H1 (cell line): ENCODE measurements at regions not wholly inside any gene's neighbourhood (a gene's known extent, or its start where the extent isn't known, plus 50 kb on each side); places are given as distances from the start of the nearest gene placed in this dataset.

Experiments used
- CTCF ChIA-PET: fragments of 300-600 bp; sonication (Branson Sonifier 250); formaldehyde crosslinking; loops from one replicate; lab custom pipeline; 2021; ENCODE audit not compliant: partially characterized antibody; lab: Charles Lee
- POLR2A ChIA-PET: fragments of 300-600 bp; sonication (Branson Sonifier 250); formaldehyde crosslinking; loops from one replicate; lab custom pipeline; 2021; ENCODE audit warnings: inconsistent platforms; ENCODE audit not compliant: partially characterized antibody; lab: Charles Lee
- DNase-seq, 2 experiments: peaks; one replicate each; pipeline versions ENCODE4 v3.0.0 to v3.0.0-alpha.2; 2010 to 2022; ENCODE audit warnings: low spot score in 2 of 2, low read depth in 1 of 2, mixed read lengths in 1 of 2
- FAIRE-seq: peaks from 2 replicates; lab custom pipeline; 2011; peaks lifted over from hg19 to GRCh38; lab: Jason Lieb, UNC
- H2AFZ ChIP-seq: 2 replicates; pipeline ENCODE4 v1.8.1; 2012; ENCODE audit warnings: low read length, inconsistent platforms
- H2AK5ac ChIP-seq: 2 replicates; pipeline ENCODE4 v1.6.1; 2013; ENCODE audit warnings: low read depth, low read length
- H2BK120ac ChIP-seq: replicated peaks from 2 replicates; pipeline ENCODE3; 2013; ENCODE audit warnings: low read depth, low read length, inconsistent platforms
- H2BK12ac ChIP-seq: 2 replicates; pipeline ENCODE4 v1.6.1; 2013; ENCODE audit warnings: low read depth, low read length
- H2BK15ac ChIP-seq: 2 replicates; pipeline ENCODE4 v1.6.1; 2013; ENCODE audit warnings: low read length
- H2BK20ac ChIP-seq: 2 replicates; pipeline ENCODE4 v1.6.1; 2013; ENCODE audit warnings: low read length
- H2BK5ac ChIP-seq: 2 replicates; pipeline ENCODE4 v1.6.1; 2013; ENCODE audit warnings: low read depth, low read length
- H3K14ac ChIP-seq: 2 replicates; pipeline ENCODE4 v1.6.1; 2013; ENCODE audit warnings: inconsistent platforms; ENCODE audit not compliant: insufficient read length
- H3K18ac ChIP-seq: 2 replicates; pipeline ENCODE4 v1.6.1; 2013; ENCODE audit warnings: low read length; ENCODE audit errors: extremely low read depth
- H3K23ac ChIP-seq: 2 replicates; pipeline ENCODE4 v1.6.1; 2013; ENCODE audit warnings: inconsistent platforms; ENCODE audit not compliant: insufficient read length
- H3K23me2 ChIP-seq: 2 replicates; pipeline ENCODE4 v1.6.1; 2013; ENCODE audit warnings: low read depth, low read length
- H3K27ac ChIP-seq: 2 replicates; pipeline ENCODE4 v1.6.1; 2011; ENCODE audit warnings: low read depth, low read length, inconsistent platforms
- H3K27me3 ChIP-seq, 4 experiments: replicated peaks in 1 of 4; 1 replicate in 1 of 4; 2 replicates in 3 of 4; pipeline versions ENCODE4 v1.6.1 to v1.8.1; 2011 to 2013; ENCODE audit warnings: low read length in 3 of 4, mild to moderate bottlenecking in 3 of 4, inconsistent platforms in 2 of 4, mixed read lengths in 2 of 4, moderate library complexity in 1 of 4; ENCODE audit not compliant: control insufficient read depth in 3 of 4, insufficient read depth in 3 of 4; ENCODE audit errors: extremely low read depth in 1 of 4
- H3K36me3 ChIP-seq, 4 experiments: 2 replicates each; pipeline versions ENCODE4 v1.6.1 to v1.8.1; 2011 to 2013; ENCODE audit warnings: mild to moderate bottlenecking in 4 of 4, low read length in 3 of 4, moderate library complexity in 2 of 4, control low read depth in 1 of 4, inconsistent platforms in 1 of 4; ENCODE audit not compliant: insufficient read depth in 4 of 4, control insufficient read depth in 2 of 4
- H3K4ac ChIP-seq: replicated peaks from 2 replicates; pipeline ENCODE3; 2013; ENCODE audit warnings: low read length, low read depth, mixed read lengths, inconsistent platforms; ENCODE audit not compliant: insufficient read length
- H3K4me1 ChIP-seq, 4 experiments: replicated peaks in 1 of 4; 1 replicate in 1 of 4; 2 replicates in 3 of 4; pipeline versions ENCODE4 v1.6.1 to v1.8.1; 2011 to 2013; ENCODE audit warnings: low read length in 3 of 4, inconsistent platforms in 2 of 4, mixed read lengths in 1 of 4; ENCODE audit not compliant: insufficient read depth in 4 of 4, control insufficient read depth in 3 of 4
- H3K4me2 ChIP-seq, 2 experiments: 2 replicates each; pipeline versions ENCODE4 v1.6.1 to v1.8.1; 2011 to 2013; ENCODE audit warnings: low read depth in 2 of 2, low read length in 2 of 2, control low read depth in 1 of 2, inconsistent platforms in 1 of 2, mild to moderate bottlenecking in 1 of 2; ENCODE audit not compliant: insufficient read depth in 1 of 2
- H3K4me3 ChIP-seq, 4 experiments: fragments of 200-600, 300-600 bp in 1 of 4; sonication (generic), shearing (Covaris generic), sonication (Bioruptor Twin) in 1 of 4; 2 replicates each; pipeline versions ENCODE4 v1.5.1 to v1.8.1; 2011 to 2016; ENCODE audit warnings: low read length in 4 of 4, low read depth in 3 of 4, control low read depth in 2 of 4, inconsistent platforms in 2 of 4, mild to moderate bottlenecking in 2 of 4, mixed read lengths in 1 of 4, moderate library complexity in 1 of 4; ENCODE audit not compliant: insufficient read depth in 2 of 4; ENCODE audit errors: extremely low read depth in 1 of 4
- H3K56ac ChIP-seq: replicated peaks from 2 replicates; pipeline ENCODE3; 2013; ENCODE audit warnings: low read depth, mild to moderate bottlenecking, mixed read lengths, low read length, inconsistent platforms; ENCODE audit not compliant: insufficient read length
- H3K79me1 ChIP-seq: 2 replicates; pipeline ENCODE4 v1.6.1; 2013; ENCODE audit warnings: low read depth, low read length, control low read depth
- H3K79me2 ChIP-seq, 2 experiments: 2 replicates each; pipeline versions ENCODE4 v1.6.1 to v1.8.1; 2012 to 2013; ENCODE audit warnings: low read length in 2 of 2, mild to moderate bottlenecking in 2 of 2, inconsistent platforms in 1 of 2; ENCODE audit not compliant: insufficient read depth in 2 of 2, control insufficient read depth in 1 of 2
- H3K9ac ChIP-seq, 4 experiments: replicated peaks in 1 of 4; 1 replicate in 1 of 4; 2 replicates in 3 of 4; pipeline versions ENCODE4 v1.6.1 to v1.8.1; 2011 to 2013; ENCODE audit warnings: low read depth in 3 of 4, low read length in 3 of 4, control low read depth in 2 of 4, mild to moderate bottlenecking in 2 of 4, moderate library complexity in 2 of 4, inconsistent platforms in 1 of 4; ENCODE audit errors: extremely low read depth in 1 of 4
- H3K9me3 ChIP-seq, 2 experiments: 2 replicates each; pipeline versions ENCODE4 v1.6.1 to v1.8.1; 2012 to 2013; ENCODE audit warnings: mild to moderate bottlenecking in 2 of 2, moderate library complexity in 2 of 2, control low read depth in 1 of 2, inconsistent platforms in 1 of 2, low read depth in 1 of 2, low read length in 1 of 2, mixed read lengths in 1 of 2; ENCODE audit not compliant: insufficient read depth in 2 of 2
- H4K20me1 ChIP-seq, 2 experiments: replicated peaks in 1 of 2; 2 replicates each; pipeline versions ENCODE3 to v1.8.1; 2011 to 2013; ENCODE audit warnings: inconsistent platforms in 2 of 2, low read length in 2 of 2, mild to moderate bottlenecking in 1 of 2; ENCODE audit not compliant: insufficient read depth in 2 of 2, control insufficient read depth in 1 of 2
- H4K5ac ChIP-seq: 2 replicates; pipeline ENCODE4 v1.6.1; 2013; ENCODE audit warnings: low read length, low read depth, mixed read lengths, inconsistent platforms; ENCODE audit not compliant: insufficient read length
- H4K8ac ChIP-seq: 2 replicates; pipeline ENCODE4 v1.8.0; 2013; ENCODE audit warnings: mild to moderate bottlenecking, moderate library complexity, low read length, inconsistent platforms; ENCODE audit not compliant: insufficient read depth; ENCODE audit errors: extremely low read depth
- H4K91ac ChIP-seq: replicated peaks from 2 replicates; pipeline ENCODE3; 2013; ENCODE audit warnings: low read length, mixed read lengths, inconsistent platforms; ENCODE audit not compliant: insufficient read length
- POU5F1 ChIP-seq: IDR thresholded peaks from 2 replicates; pipeline ENCODE4 v1.6.1; 2011; ENCODE audit warnings: low read depth, mild to moderate bottlenecking, low read length, moderate library complexity
- RNF2 ChIP-seq: fragments of 200-900, 300-1000 bp; sonication (generic); IDR thresholded peaks from 2 replicates; pipeline ENCODE4 v1.7.1; 2016; ENCODE audit warnings: borderline replicate concordance, low read depth, mild to moderate bottlenecking, antibody characterized with exemption, low read length; ENCODE audit not compliant: poor library complexity, severe bottlenecking; ENCODE audit errors: missing control alignments
- SIRT6 ChIP-seq: IDR thresholded peaks from one replicate; pipeline ENCODE4 v1.7.1; 2012; ENCODE audit warnings: low read length, inconsistent platforms
- SP1 ChIP-seq: IDR thresholded peaks from 2 replicates; pipeline ENCODE4 v1.6.1; 2011; ENCODE audit warnings: low read depth, low read length
- SRF ChIP-seq: IDR thresholded peaks from 2 replicates; pipeline ENCODE4 v1.6.1; 2011; ENCODE audit warnings: mild to moderate bottlenecking, low read depth, low read length, moderate library complexity
- SUZ12 ChIP-seq: fragments of 200-600 bp; sonication (generic); IDR thresholded peaks from 2 replicates; pipeline ENCODE4 v1.6.1; 2012; ENCODE audit warnings: mild to moderate bottlenecking, inconsistent platforms, low read length, moderate library complexity, mixed read lengths
- TEAD4 ChIP-seq: IDR thresholded peaks from 2 replicates; pipeline ENCODE4 v1.6.1; 2012; ENCODE audit warnings: low read depth, low read length, inconsistent platforms, mixed read lengths
- WGBS, 2 experiments: shearing (Covaris generic) in 1 of 2; methylation state at CpG; one replicate each; pipeline versions ENCODE4 v1.1.6 to v1.1.7; 2013 to 2015; ENCODE audit warnings: low lambda C conversion rate in 2 of 2, mixed read lengths in 2 of 2, inconsistent platforms in 1 of 2, low coverage in 1 of 2, missing lambda C conversion rate in 1 of 2; ENCODE audit not compliant: insufficient replicate concordance in 2 of 2, insufficient coverage in 1 of 2, insufficient read length in 1 of 2; ENCODE audit errors: extremely low coverage in 1 of 2, missing lambda C conversion rate in 1 of 2; 5-methylcytosine and 5-hydroxymethylcytosine counted together
- TF ChIP-seq, protein P1 (sequence below): IDR thresholded peaks from 2 replicates; pipeline ENCODE4 v1.6.1; 2012; ENCODE audit warnings: inconsistent platforms
- TF ChIP-seq, protein P2 (sequence below): IDR thresholded peaks from 2 replicates; pipeline ENCODE4 v1.6.1; 2012; ENCODE audit warnings: low read length, inconsistent platforms
- TF ChIP-seq, protein P3 (sequence below): IDR thresholded peaks from 2 replicates; pipeline ENCODE4 v1.6.1; 2011; ENCODE audit warnings: low read length, improper control_type of control experiment

DNA sequence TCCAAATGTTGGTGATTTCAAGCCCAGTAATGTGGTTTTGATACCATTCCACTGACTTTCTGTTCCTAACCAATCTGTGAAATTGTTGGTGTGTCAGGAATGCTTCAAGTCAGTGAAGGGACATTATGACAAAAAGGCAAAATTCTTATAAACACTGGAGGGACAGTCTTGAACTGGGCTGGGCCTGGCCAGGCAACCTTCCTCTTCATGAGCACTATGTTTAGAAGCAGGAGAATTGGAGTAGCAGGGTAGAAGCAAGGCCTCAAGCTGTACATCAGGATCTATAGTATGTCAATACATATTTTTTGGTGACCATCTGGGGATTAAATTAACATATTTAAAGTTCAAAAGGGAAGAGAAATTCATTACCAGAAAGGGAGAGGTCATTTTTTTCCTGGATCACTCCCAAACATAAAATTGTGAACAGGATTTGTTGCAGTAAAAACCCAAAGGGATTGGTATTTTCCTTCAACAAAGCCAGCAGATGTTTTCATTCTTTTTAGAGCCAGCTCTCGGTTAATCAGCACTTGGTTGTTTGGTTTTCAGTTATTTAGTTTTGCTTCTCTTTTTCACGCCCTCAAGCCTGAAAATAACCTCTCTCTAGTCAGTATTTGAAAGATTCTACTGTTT, 77.9 kb upstream of the PIK3R1 start:
- Histone ChIP-seq H3K18ac (no peak overlapping the region), H3K14ac (no peak overlapping the region), H3K56ac (no peak overlapping the region), H3K79me2 (no peaks in the 10 kb centered on the region), H2AFZ (peak overlapping the region; percentile 0; the same call in 1 of the 2 replicates), H3K4me3 (no peak overlapping the region), H2BK20ac (no peak overlapping the region), H3K9ac (no peak overlapping the region), H4K20me1 (no peaks in the 10 kb centered on the region), H3K79me1 (no peaks in the 10 kb centered on the region), H4K8ac (no peak overlapping the region), H3K27me3 (no peaks in the 10 kb centered on the region), H3K23ac (no peak overlapping the region), H3K4me1 (peaks cover 0 to 5% (median 0%) of the 10 kb centered on the region in 4 experiments; a peak in 1 of 7 replicates), H2BK15ac (no peak overlapping the region), H4K5ac (no peak overlapping the region), H3K9me3 (no peaks in the 10 kb centered on the region), H2BK120ac (no peak overlapping the region), H3K27ac (no peak overlapping the region), H2BK5ac (no peak overlapping the region), H3K23me2 (no peaks in the 10 kb centered on the region), H2BK12ac (no peak overlapping the region), H3K4ac (no peak overlapping the region), H3K4me2 (no peak overlapping the region), H2AK5ac (no peak overlapping the region), H4K91ac (no peak overlapping the region), H3K36me3 (no peaks in the 10 kb centered on the region)
- POLR2A ChIA-PET: no interaction called here
- FAIRE-seq (no peak), DNase-seq (no peak)
- WGBS, 2 experiments: 71% methylated on average over 2 of the region's 2 CpGs; no CpG with 5 or more reads in 1 of the 2 experiments
- TF ChIP-seq POU5F1: no peak
- TF ChIP-seq, protein P1, sequence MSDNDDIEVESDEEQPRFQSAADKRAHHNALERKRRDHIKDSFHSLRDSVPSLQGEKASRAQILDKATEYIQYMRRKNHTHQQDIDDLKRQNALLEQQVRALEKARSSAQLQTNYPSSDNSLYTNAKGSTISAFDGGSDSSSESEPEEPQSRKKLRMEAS: no peak
- TF ChIP-seq SIRT6: no peak
- TF ChIP-seq TEAD4: no peak
- TF ChIP-seq SUZ12: no peak
- TF ChIP-seq, protein P2, sequence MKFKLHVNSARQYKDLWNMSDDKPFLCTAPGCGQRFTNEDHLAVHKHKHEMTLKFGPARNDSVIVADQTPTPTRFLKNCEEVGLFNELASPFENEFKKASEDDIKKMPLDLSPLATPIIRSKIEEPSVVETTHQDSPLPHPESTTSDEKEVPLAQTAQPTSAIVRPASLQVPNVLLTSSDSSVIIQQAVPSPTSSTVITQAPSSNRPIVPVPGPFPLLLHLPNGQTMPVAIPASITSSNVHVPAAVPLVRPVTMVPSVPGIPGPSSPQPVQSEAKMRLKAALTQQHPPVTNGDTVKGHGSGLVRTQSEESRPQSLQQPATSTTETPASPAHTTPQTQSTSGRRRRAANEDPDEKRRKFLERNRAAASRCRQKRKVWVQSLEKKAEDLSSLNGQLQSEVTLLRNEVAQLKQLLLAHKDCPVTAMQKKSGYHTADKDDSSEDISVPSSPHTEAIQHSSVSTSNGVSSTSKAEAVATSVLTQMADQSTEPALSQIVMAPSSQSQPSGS: no peak
- TF ChIP-seq, protein P3, sequence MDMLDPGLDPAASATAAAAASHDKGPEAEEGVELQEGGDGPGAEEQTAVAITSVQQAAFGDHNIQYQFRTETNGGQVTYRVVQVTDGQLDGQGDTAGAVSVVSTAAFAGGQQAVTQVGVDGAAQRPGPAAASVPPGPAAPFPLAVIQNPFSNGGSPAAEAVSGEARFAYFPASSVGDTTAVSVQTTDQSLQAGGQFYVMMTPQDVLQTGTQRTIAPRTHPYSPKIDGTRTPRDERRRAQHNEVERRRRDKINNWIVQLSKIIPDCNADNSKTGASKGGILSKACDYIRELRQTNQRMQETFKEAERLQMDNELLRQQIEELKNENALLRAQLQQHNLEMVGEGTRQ: no peak
- no peak for TF ChIP-seq RNF2
- no peak for TF ChIP-seq SRF
- TF ChIP-seq SP1: no peak
- CTCF ChIA-PET: interaction anchor here (0.7 to 1.3 kb wide), 2 partner anchors 78 to 1344 kb away, joined by 3 read pairs; partner anchors contain the start of gene PIK3R1
